ENCODE measurements at regions not wholly inside any gene's neighbourhood (a gene's known extent, or its start where the extent isn't known, plus 50 kb on each side); places are given as distances from the start of the nearest gene placed in this dataset.

- H3K4me3 ChIP-seq, result no peak overlapping the region
- no peak for ATAC-seq
- intact Hi-C loops (cut with DNase I), result no loop called here
- no peak for TF ChIP-seq CTCF (IDR thresholded peaks at IDR 0.05)
- no peak overlapping the region for H3K27ac ChIP-seq
- H3K4me1 ChIP-seq, result no peaks in the 10 kb centered on the region
- H3K27me3 ChIP-seq, result no peaks in the 10 kb centered on the region
- no peak for DNase-seq
- no peaks in the 10 kb centered on the region for H3K9me3 ChIP-seq
- no peaks in the 10 kb centered on the region for H3K36me3 ChIP-seq
Measured at GRCh38 chr16:64579712-64580111, 542.2 kb downstream of the CDH11 start.

- no peak for TF ChIP-seq CTCF (IDR thresholded peaks at IDR 0.05)
- intact Hi-C loops (cut with DNase I), result no loop called here
- Histone ChIP-seq H3K36me3 (no peaks in the 10 kb centered on the region), H3K4me1 (no peaks in the 10 kb centered on the region), H3K4me3 (no peak overlapping the region), H3K27me3 (no peaks in the 10 kb centered on the region), H3K9me3 (no peaks in the 10 kb centered on the region), H3K27ac (no peak overlapping the region)
- ATAC-seq, result no peak
- DNase-seq, result no peak
Measured at GRCh38 chr16:64545768-64546167, 576.1 kb downstream of the CDH11 start.

- TF ChIP-seq CTCF (IDR thresholded peaks at IDR 0.05), result no peak
- Histone ChIP-seq H3K27ac (no peak overlapping the region), H3K27me3 (no peaks in the 10 kb centered on the region), H3K4me1 (no peaks in the 10 kb centered on the region), H3K36me3 (no peaks in the 10 kb centered on the region), H3K9me3 (no peaks in the 10 kb centered on the region), H3K4me3 (no peak overlapping the region)
- no peak for ATAC-seq
- intact Hi-C loops (cut with DNase I), result no loop called here
- DNase-seq, result no peak
Measured at GRCh38 chr16:64544859-64545258, 577.0 kb downstream of the CDH11 start.

- no peaks in the 10 kb centered on the region for H3K27me3 ChIP-seq
- intact Hi-C loops (cut with DNase I), result no loop called here
- DNase-seq (no peak), ATAC-seq (no peak)
- H3K36me3 ChIP-seq, result no peaks in the 10 kb centered on the region
- H3K9me3 ChIP-seq, result no peaks in the 10 kb centered on the region
- H3K27ac ChIP-seq, result no peak overlapping the region
- H3K4me3 ChIP-seq, result no peak overlapping the region
- no peak for TF ChIP-seq CTCF (IDR thresholded peaks at IDR 0.05)
- no peaks in the 10 kb centered on the region for H3K4me1 ChIP-seq
Measured at GRCh38 chr16:64543441-64543840, 578.4 kb downstream of the CDH11 start.

GRCh38 chr16:64543031-64543430 is 578.8 kb downstream of the CDH11 start:
- intact Hi-C loops (cut with DNase I), result no loop called here
- Histone ChIP-seq H3K9me3 (no peaks in the 10 kb centered on the region), H3K4me1 (no peaks in the 10 kb centered on the region), H3K36me3 (no peaks in the 10 kb centered on the region), H3K27ac (no peak overlapping the region), H3K4me3 (no peak overlapping the region), H3K27me3 (no peaks in the 10 kb centered on the region)
- DNase-seq, result no peak
- ATAC-seq, result no peak
- TF ChIP-seq CTCF (IDR thresholded peaks at IDR 0.05), result no peak

- Histone ChIP-seq H3K4me1 (no peaks in the 10 kb centered on the region), H3K9me3 (no peaks in the 10 kb centered on the region), H3K36me3 (no peaks in the 10 kb centered on the region), H3K27ac (no peak overlapping the region), H3K27me3 (no peaks in the 10 kb centered on the region), H3K4me3 (no peak overlapping the region)
- TF ChIP-seq CTCF (IDR thresholded peaks at IDR 0.05), result no peak
- ATAC-seq, result no peak
- no peak for DNase-seq
- intact Hi-C loops (cut with DNase I), result no loop called here
Measured at GRCh38 chr16:64542152-64542551, 579.7 kb downstream of the CDH11 start.

Measured in upper lobe of right lung (tissue), 1 donor.